ENCODE measurements at regions not wholly inside any gene's neighbourhood (a gene's known extent, or its start where the extent isn't known, plus 50 kb on each side); places are given as distances from the start of the nearest gene placed in this dataset.
"Not testable (repeated sequence)": the region's sequence is repeated elsewhere in the genome, so short reads cannot be mapped to it uniquely, and the experiment has no call there.

DNA sequence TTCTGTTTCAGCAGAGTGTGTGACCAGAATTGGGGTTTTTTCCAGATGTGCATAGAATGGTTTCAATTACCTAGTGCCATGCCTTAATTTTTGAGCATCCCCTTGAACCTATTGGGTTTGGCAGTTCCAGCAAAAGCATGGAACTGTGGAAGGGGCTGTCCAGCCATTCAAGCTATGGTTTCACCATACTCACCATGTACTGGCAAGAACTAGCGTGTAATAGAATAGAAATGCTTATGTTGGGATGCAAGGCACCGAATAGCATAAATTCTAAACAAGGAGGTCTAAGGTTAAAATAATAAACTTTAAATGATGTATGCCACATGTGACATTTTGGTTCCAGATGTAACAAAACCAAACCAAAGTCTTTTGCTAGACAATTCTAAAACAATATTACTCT lies 91.4 kb downstream of the MTERF1 start:
- TF ChIP-seq, protein P1, sequence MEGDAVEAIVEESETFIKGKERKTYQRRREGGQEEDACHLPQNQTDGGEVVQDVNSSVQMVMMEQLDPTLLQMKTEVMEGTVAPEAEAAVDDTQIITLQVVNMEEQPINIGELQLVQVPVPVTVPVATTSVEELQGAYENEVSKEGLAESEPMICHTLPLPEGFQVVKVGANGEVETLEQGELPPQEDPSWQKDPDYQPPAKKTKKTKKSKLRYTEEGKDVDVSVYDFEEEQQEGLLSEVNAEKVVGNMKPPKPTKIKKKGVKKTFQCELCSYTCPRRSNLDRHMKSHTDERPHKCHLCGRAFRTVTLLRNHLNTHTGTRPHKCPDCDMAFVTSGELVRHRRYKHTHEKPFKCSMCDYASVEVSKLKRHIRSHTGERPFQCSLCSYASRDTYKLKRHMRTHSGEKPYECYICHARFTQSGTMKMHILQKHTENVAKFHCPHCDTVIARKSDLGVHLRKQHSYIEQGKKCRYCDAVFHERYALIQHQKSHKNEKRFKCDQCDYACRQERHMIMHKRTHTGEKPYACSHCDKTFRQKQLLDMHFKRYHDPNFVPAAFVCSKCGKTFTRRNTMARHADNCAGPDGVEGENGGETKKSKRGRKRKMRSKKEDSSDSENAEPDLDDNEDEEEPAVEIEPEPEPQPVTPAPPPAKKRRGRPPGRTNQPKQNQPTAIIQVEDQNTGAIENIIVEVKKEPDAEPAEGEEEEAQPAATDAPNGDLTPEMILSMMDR (IDR thresholded peaks at IDR 0.05), result no peak
- no peaks in the 10 kb centered on the region for H3K9me3 Mint-ChIP-seq

GRCh38 chr7:91789558-91789957 lies 90.9 kb downstream of the MTERF1 start:
- Mint-ChIP-seq H3K27ac (no peak overlapping the region), H3K4me1 (no peaks in the 10 kb centered on the region), H3K36me3 (ENCODE audit: low read depth) (no peaks in the 10 kb centered on the region), H3K4me3 (no peak overlapping the region), H3K27me3 (no peaks in the 10 kb centered on the region), H3K9me3 (no peaks in the 10 kb centered on the region)
- CTCF ChIA-PET, result no interaction called here
- POLR2A ChIA-PET, result no interaction called here
- DNase-seq (no peak), ATAC-seq (ENCODE audit: low read depth) (no peak)
- intact Hi-C loops (cut with micrococcal nuclease), result no loop called here
- TF ChIP-seq, protein P1 (IDR thresholded peaks at IDR 0.05), result no peak

More for the DNA sequence above, 91.4 kb downstream of the MTERF1 start:
- Mint-ChIP-seq H3K27ac (no peak overlapping the region), H3K4me1 (no peaks in the 10 kb centered on the region), H3K36me3 (ENCODE audit: low read depth) (no peaks in the 10 kb centered on the region), H3K27me3 (no peaks in the 10 kb centered on the region), H3K4me3 (no peak overlapping the region)
- intact Hi-C loops (cut with micrococcal nuclease), result no loop called here
- ATAC-seq (ENCODE audit: low read depth) (no peak), DNase-seq (no peak)
- CTCF ChIA-PET, result no interaction called here
- POLR2A ChIA-PET, result no interaction called here

GRCh38 chr7:91790646-91791045 lies 89.9 kb downstream of the MTERF1 start:
- CTCF ChIA-PET; H3K4me3 Mint-ChIP-seq; H3K9me3 Mint-ChIP-seq; H3K4me1 Mint-ChIP-seq; POLR2A ChIA-PET; H3K27ac Mint-ChIP-seq; H3K27me3 Mint-ChIP-seq; DNase-seq; intact Hi-C loops (cut with micrococcal nuclease); ATAC-seq (ENCODE audit: low read depth); H3K36me3 Mint-ChIP-seq (ENCODE audit: low read depth): not testable (repeated sequence)

DNA sequence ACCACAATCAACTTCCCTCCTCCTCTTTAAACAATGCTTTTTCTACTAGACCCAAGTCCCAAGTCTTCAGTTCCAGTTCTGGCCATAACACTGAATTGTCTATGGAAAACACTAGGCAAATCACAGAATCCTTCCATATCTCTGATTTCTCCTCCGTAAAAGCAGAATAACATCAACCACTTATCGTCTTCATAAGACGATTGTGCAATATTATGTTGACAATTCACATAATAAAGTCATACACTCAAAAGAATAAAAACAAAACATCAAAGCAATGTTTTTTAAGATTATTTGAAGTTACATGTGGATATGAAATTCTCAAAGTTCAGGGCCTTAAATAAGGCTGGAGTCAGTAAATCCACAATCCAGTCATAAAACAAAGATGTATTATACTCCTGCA lies 84.4 kb downstream of the MTERF1 start:
- TF ChIP-seq, protein P1 (IDR thresholded peaks at IDR 0.05), result no peak
- ChIA-PET CTCF (no interaction called here), POLR2A (no interaction called here)
- Mint-ChIP-seq H3K9me3 (peaks cover 4% of the 10 kb centered on the region), H3K36me3 (ENCODE audit: low read depth) (no peaks in the 10 kb centered on the region), H3K4me3 (no peak overlapping the region), H3K27me3 (peaks cover 2% of the 10 kb centered on the region), H3K4me1 (no peaks in the 10 kb centered on the region), H3K27ac (no peak overlapping the region)
- intact Hi-C loops (cut with micrococcal nuclease), result no loop called here
- DNase-seq (no peak), ATAC-seq (ENCODE audit: low read depth) (no peak)

DNA sequence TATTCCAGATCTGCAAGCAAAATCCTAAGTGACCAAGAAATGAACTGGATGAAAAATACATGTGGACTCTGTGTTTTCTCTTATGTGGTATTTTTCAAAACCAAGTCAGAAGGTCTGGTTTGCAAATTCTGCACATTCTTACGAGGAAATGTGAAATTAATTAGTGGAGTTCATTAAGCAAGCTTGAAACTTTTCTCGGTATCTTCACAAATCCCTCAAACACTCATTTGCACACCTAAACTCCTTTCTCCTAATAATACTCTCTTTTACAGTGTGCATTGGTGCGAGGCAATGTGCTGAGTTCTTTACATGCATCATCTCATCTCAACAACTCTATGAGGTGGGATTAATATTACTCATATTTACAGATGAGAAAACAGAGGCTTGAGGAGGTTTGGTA lies 82.1 kb downstream of the MTERF1 start:
- H3K36me3 Mint-ChIP-seq (ENCODE audit: low read depth), result no peaks in the 10 kb centered on the region
- H3K4me1 Mint-ChIP-seq, result no peaks in the 10 kb centered on the region
- DNase-seq, result no peak
- TF ChIP-seq, protein P1 (IDR thresholded peaks at IDR 0.05), result no peak
- peaks cover 4% of the 10 kb centered on the region for H3K9me3 Mint-ChIP-seq
- no peak overlapping the region for H3K27ac Mint-ChIP-seq
- CTCF ChIA-PET, result no interaction called here
- POLR2A ChIA-PET, result no interaction called here
- no peak for ATAC-seq (ENCODE audit: low read depth)
- intact Hi-C loops (cut with micrococcal nuclease), result no loop called here
- H3K27me3 Mint-ChIP-seq, result peaks cover 2% of the 10 kb centered on the region
- H3K4me3 Mint-ChIP-seq, result no peak overlapping the region

- no peaks in the 10 kb centered on the region for H3K36me3 Mint-ChIP-seq (ENCODE audit: low read depth)
- intact Hi-C loops (cut with micrococcal nuclease), result no loop called here
- no peaks in the 10 kb centered on the region for H3K27me3 Mint-ChIP-seq
- no peaks in the 10 kb centered on the region for H3K9me3 Mint-ChIP-seq
- H3K27ac Mint-ChIP-seq, result no peak overlapping the region
- no peak for ATAC-seq (ENCODE audit: low read depth)
- TF ChIP-seq, protein P1 (IDR thresholded peaks at IDR 0.05), result no peak
- no peak for DNase-seq
- ChIA-PET CTCF (no interaction called here), POLR2A (no interaction called here)
- no peak overlapping the region for H3K4me3 Mint-ChIP-seq
- no peaks in the 10 kb centered on the region for H3K4me1 Mint-ChIP-seq
Observed at GRCh38 chr7:91800389-91800788, 80.1 kb downstream of the MTERF1 start.
